GM12878 (cell line): ENCODE measurements at regions not wholly inside any gene's neighbourhood (a gene's known extent, or its start where the extent isn't known, plus 50 kb on each side); places are given as distances from the start of the nearest gene placed in this dataset.
A peak's percentile ranks its signal among the peaks of the same experiment; 100 is the strongest.

Source experiments
- ATAC-seq: fragments of 200-7000 bp; cut with Tn5 transposase; 3 replicates; pipeline ENCODE4 v1.9.1; 2020; ENCODE audit warnings: mild to moderate bottlenecking, moderate library complexity
- BruUV-seq: library from RNA; stranded (reverse); fragments of 400-500 nt; replicated peaks from 2 replicates; lab custom pipeline; 2021; lab: Mats Ljungman, UMichigan
- CTCF ChIA-PET: fragments of 300-600 bp; sonication (Branson Sonifier 250); formaldehyde crosslinking; extraction: SDS; loops from one replicate; lab custom pipeline; 2021; ENCODE audit warnings: inconsistent platforms; lab: Yijun Ruan, JAX
- POLR2A ChIA-PET: fragments of 350-600 bp; formaldehyde crosslinking; extraction: SDS; loops from one replicate; lab custom pipeline; 2021; ENCODE audit warnings: inconsistent platforms; lab: Charles Lee
- RAD21 ChIA-PET: fragments of 300-600 bp; sonication (Branson Sonifier 250); formaldehyde crosslinking; loops from one replicate; lab custom pipeline; 2023; ENCODE audit warnings: antibody characterized with exemption; ENCODE audit not compliant: unreplicated experiment; lab: Charles Lee
- SMC1A ChIA-PET: fragments of 300-600 bp; sonication (Branson Sonifier 250); formaldehyde crosslinking; loops from one replicate; lab custom pipeline; 2023; ENCODE audit not compliant: unreplicated experiment, uncharacterized antibody; lab: Charles Lee
- DNase-seq: peaks from one replicate; pipeline ENCODE4 v3.0.0-alpha.2; 2011; ENCODE audit warnings: low read depth, low spot score
- FAIRE-seq: peaks from 3 replicates; lab custom pipeline; 2011; peaks lifted over from hg19 to GRCh38; lab: Jason Lieb, UNC
- H2AFZ ChIP-seq: 2 replicates; pipeline ENCODE4 v1.6.0; 2011; ENCODE audit warnings: low read depth, low read length, control low read depth; ENCODE audit not compliant: control insufficient read depth
- H3K27ac ChIP-seq: 2 replicates; pipeline ENCODE4 v1.5.1; 2011; ENCODE audit warnings: control low read depth; ENCODE audit not compliant: control insufficient read depth, insufficient read depth
- H3K27me3 ChIP-seq, 2 experiments: replicated peaks in 1 of 2; 2 replicates each; pipeline versions ENCODE4 v1.6.0 to v1.6.1; 2011; ENCODE audit warnings: low read length in 1 of 2; ENCODE audit not compliant: control insufficient read depth in 2 of 2, insufficient read depth in 2 of 2
- H3K36me3 ChIP-seq, 2 experiments: 2 replicates each; pipeline ENCODE4 v1.5.1; 2011; ENCODE audit warnings: low read length in 1 of 2; ENCODE audit not compliant: control insufficient read depth in 2 of 2, insufficient read depth in 2 of 2
- H3K4me1 ChIP-seq: 2 replicates; pipeline ENCODE4 v1.6.1; 2011; ENCODE audit warnings: mild to moderate bottlenecking, low read length, moderate library complexity, mixed read lengths; ENCODE audit not compliant: control insufficient read depth, insufficient read depth
- H3K4me2 ChIP-seq: 2 replicates; pipeline ENCODE4 v1.6.0; 2011; ENCODE audit warnings: control low read depth; ENCODE audit not compliant: control insufficient read depth, insufficient read depth
- H3K4me3 ChIP-seq: fragments of 200-600 bp; sonication (generic); 2 replicates; pipeline ENCODE4 v1.5.1; 2016
- H3K79me2 ChIP-seq: 2 replicates; pipeline ENCODE4 v1.6.0; 2011; ENCODE audit warnings: low read length; ENCODE audit not compliant: control insufficient read depth, insufficient read depth
- H3K9ac ChIP-seq: 2 replicates; pipeline ENCODE4 v1.8.0; 2011; ENCODE audit warnings: low read length, control low read depth, mixed read lengths; ENCODE audit not compliant: control insufficient read depth, insufficient read depth
- H3K9me3 ChIP-seq: replicated peaks from 3 replicates; pipeline ENCODE4 v1.5.1; 2011; ENCODE audit warnings: mild to moderate bottlenecking, low read length; ENCODE audit not compliant: control insufficient read depth, insufficient read depth
- H4K20me1 ChIP-seq: 2 replicates; pipeline ENCODE4 v1.6.0; 2011; ENCODE audit not compliant: control insufficient read depth, insufficient read depth
- BMI1 ChIP-seq: fragments of 450-650 bp; IDR thresholded peaks from 2 replicates; pipeline ENCODE4 v1.6.1; 2016; ENCODE audit warnings: mild to moderate bottlenecking, moderate library complexity, borderline replicate concordance
- CHD4 ChIP-seq: fragments of 200-600 bp; sonication (generic); IDR thresholded peaks from 2 replicates; pipeline ENCODE4 v1.6.1; 2016; ENCODE audit warnings: mild to moderate bottlenecking
- KAT2A ChIP-seq: conservative IDR thresholded peaks from 2 replicates; pipeline ENCODE4 v1.6.1; 2011; ENCODE audit warnings: low read depth, low read length; ENCODE audit not compliant: control insufficient read depth
- MEF2A ChIP-seq: IDR thresholded peaks from 2 replicates; pipeline ENCODE4 v1.6.1; 2011; ENCODE audit warnings: low read depth, mild to moderate bottlenecking, low read length, moderate library complexity; ENCODE audit not compliant: insufficient read depth
- MYC ChIP-seq: IDR thresholded peaks from 2 replicates; pipeline ENCODE4 v1.6.1; 2011; ENCODE audit warnings: mild to moderate bottlenecking, low read length, moderate library complexity, inconsistent platforms; ENCODE audit not compliant: insufficient read depth, insufficient replicate concordance, insufficient read length, severe bottlenecking
- NR2C1 ChIP-seq: fragments of 450-650 bp; IDR thresholded peaks from 2 replicates; pipeline ENCODE4 v1.6.1; 2017; ENCODE audit warnings: antibody characterized with exemption, mild to moderate bottlenecking, moderate library complexity
- NR2F1 ChIP-seq: fragments of 450-650 bp; conservative IDR thresholded peaks from 2 replicates; pipeline ENCODE4 v1.6.1; 2017; ENCODE audit warnings: mild to moderate bottlenecking
- POLR2AphosphoS5 ChIP-seq: IDR thresholded peaks from 2 replicates; pipeline ENCODE4 v1.6.1; 2011; ENCODE audit warnings: mild to moderate bottlenecking, low read length, inconsistent platforms
- POU2F2 ChIP-seq: IDR thresholded peaks from 3 replicates; pipeline ENCODE4 v1.6.1; 2011; ENCODE audit warnings: low read depth, mild to moderate bottlenecking, low read length, borderline replicate concordance
- RUNX3 ChIP-seq: IDR thresholded peaks from 2 replicates; pipeline ENCODE4 v1.6.1; 2012; ENCODE audit warnings: low read length, inconsistent platforms
- SMARCA5 ChIP-seq: fragments of 450-650 bp; IDR thresholded peaks from 2 replicates; pipeline ENCODE4 v1.6.1; 2017; ENCODE audit warnings: mild to moderate bottlenecking
- SRF ChIP-seq, 2 experiments: IDR thresholded peaks; 2 replicates each; pipeline ENCODE4 v1.6.1; 2011; ENCODE audit warnings: low read depth in 2 of 2, low read length in 2 of 2, mild to moderate bottlenecking in 1 of 2, moderate library complexity in 1 of 2
- STAT3 ChIP-seq: IDR thresholded peaks from 2 replicates; pipeline ENCODE4 v1.6.1; 2011; ENCODE audit warnings: low read depth, low read length, improper control_type of control experiment
- SUZ12 ChIP-seq: fragments of 200-600 bp; sonication (generic); IDR thresholded peaks from one replicate; pipeline ENCODE4 v1.6.1; 2018; ENCODE audit warnings: antibody characterized with exemption, mild to moderate bottlenecking; ENCODE audit not compliant: unreplicated experiment
- TARDBP ChIP-seq: IDR thresholded peaks from 2 replicates; pipeline ENCODE4 v1.6.1; 2016; ENCODE audit warnings: borderline replicate concordance
- WGBS: methylation state at CpG from one replicate; pipeline ENCODE4 v1.1.6; 2016; ENCODE audit warnings: low lambda C conversion rate; ENCODE audit not compliant: insufficient replicate concordance, insufficient coverage; ENCODE audit errors: missing lambda C conversion rate; 5-methylcytosine and 5-hydroxymethylcytosine counted together
- in situ Hi-C: fragments of 300-500 bp; cut with MboI; formaldehyde crosslinking; loops from 9 replicates; pipeline ENCODE4 v1.14.3; 2018; ENCODE audit warnings: mixed read lengths
- intact Hi-C: fragments of 100-400 bp; cut with micrococcal nuclease; formaldehyde crosslinking; loops from one replicate; pipeline ENCODE4 v1.14.2; 2022; ENCODE audit not compliant: unreplicated experiment
- TF ChIP-seq, protein P1 (sequence below): fragments of 450-650 bp; IDR thresholded peaks from 2 replicates; pipeline ENCODE4 v1.6.1; 2017; ENCODE audit warnings: mild to moderate bottlenecking
- TF ChIP-seq, protein P2 (sequence below): fragments of 450-650 bp; IDR thresholded peaks from 2 replicates; pipeline ENCODE4 v1.6.1; 2016; ENCODE audit warnings: mild to moderate bottlenecking

DNA sequence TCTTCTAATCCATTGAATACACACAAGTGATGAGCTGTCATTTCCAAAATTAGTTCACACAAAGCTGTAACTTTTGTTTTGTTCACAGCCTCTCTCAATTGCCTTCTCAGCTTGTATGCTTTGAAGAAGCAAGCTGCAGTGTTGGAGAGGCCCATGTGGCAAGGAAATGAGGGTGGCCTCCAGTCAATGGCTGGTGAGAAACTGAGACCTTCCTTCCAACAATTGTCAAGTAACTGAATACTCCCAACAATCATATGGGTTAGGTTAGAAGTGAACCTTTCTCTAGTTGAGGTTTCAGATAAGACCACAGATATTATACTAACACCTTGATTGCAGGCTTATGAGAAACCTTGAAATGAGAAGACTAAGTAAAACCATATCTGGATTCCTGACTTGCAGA, 82.4 kb upstream of the SOX9 start:
- ChIA-PET CTCF (interaction anchor here (0.6 to 1.4 kb wide), 2 partner anchors 12 to 17 kb away, joined by 3 read pairs; no protein-coding TSS in a partner anchor), RAD21 (interaction anchor here (0.7 kb wide), 1 partner anchor 100 kb away, joined by 3 read pairs; no protein-coding TSS in a partner anchor), SMC1A (interaction anchor here (1.0 to 1.5 kb wide), 6 partner anchors 12 to 37 kb away, joined by 3 to 4 read pairs (median 3); no protein-coding TSS in a partner anchor), POLR2A (no interaction called here)
- Histone ChIP-seq H3K27ac (peak overlapping the region; percentile 5; the same call in 1 of the 2 replicates), H3K9ac (no peak overlapping the region), H3K79me2 (no peaks in the 10 kb centered on the region), H3K4me3 (no peak overlapping the region), H2AFZ (no peak overlapping the region), H3K9me3 (peaks cover 13% of the 10 kb centered on the region; the same call in 2 of the 3 replicates), H3K27me3 (no peaks in the 10 kb centered on the region), H3K4me1 (peaks cover 29% of the 10 kb centered on the region), H3K4me2 (no peak overlapping the region), H3K36me3 (no peaks in the 10 kb centered on the region), H4K20me1 (no peaks in the 10 kb centered on the region)
- TF ChIP-seq, protein P1, sequence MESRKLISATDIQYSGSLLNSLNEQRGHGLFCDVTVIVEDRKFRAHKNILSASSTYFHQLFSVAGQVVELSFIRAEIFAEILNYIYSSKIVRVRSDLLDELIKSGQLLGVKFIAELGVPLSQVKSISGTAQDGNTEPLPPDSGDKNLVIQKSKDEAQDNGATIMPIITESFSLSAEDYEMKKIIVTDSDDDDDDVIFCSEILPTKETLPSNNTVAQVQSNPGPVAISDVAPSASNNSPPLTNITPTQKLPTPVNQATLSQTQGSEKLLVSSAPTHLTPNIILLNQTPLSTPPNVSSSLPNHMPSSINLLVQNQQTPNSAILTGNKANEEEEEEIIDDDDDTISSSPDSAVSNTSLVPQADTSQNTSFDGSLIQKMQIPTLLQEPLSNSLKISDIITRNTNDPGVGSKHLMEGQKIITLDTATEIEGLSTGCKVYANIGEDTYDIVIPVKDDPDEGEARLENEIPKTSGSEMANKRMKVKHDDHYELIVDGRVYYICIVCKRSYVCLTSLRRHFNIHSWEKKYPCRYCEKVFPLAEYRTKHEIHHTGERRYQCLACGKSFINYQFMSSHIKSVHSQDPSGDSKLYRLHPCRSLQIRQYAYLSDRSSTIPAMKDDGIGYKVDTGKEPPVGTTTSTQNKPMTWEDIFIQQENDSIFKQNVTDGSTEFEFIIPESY = no peak
- TF ChIP-seq NR2F1 (no peak), POU2F2 (no peak), RUNX3 (peak; percentile 15; the same call in 1 of the 2 replicates), KAT2A (no peak)
- no TSS peak for BruUV-seq
- in situ Hi-C loops = no loop called here
- ATAC-seq (no peak; the same call in 2 of the 3 replicates), DNase-seq (no peak), FAIRE-seq (no peak)
- intact Hi-C loops = loop anchor here (10.0 kb wide), 1 partner anchor 564 kb away; no protein-coding TSS in a partner anchor

DNA sequence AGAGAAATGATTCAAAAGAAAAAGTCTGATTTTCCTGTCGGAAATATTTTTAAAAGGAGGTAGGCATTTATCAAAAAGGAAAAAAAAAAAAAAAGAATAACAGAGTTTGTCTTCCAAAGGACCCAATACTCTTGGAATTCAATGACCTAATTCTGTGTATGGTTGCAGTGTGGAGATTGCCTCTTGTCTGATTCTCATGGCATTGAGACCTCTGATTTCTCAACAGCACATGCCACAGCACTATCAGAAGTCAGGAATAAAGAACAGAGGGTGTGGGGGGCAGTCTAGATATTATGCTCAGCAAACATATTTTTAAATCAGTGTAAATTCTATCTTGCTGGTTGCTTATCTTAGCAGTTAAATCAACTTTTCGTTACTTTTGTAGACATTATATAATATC, 81.3 kb upstream of the SOX9 start:
- no peak for ATAC-seq
- no peaks in the 10 kb centered on the region for H3K36me3 ChIP-seq
- no peak overlapping the region for H3K9ac ChIP-seq
- no peaks in the 10 kb centered on the region for H4K20me1 ChIP-seq
- H2AFZ ChIP-seq = no peak overlapping the region
- DNase-seq = no peak
- in situ Hi-C loops (no loop called here), intact Hi-C loops (loop anchor here (10.0 kb wide), 1 partner anchor 565 kb away; no protein-coding TSS in a partner anchor)
- no peak overlapping the region for H3K4me2 ChIP-seq
- H3K79me2 ChIP-seq = no peaks in the 10 kb centered on the region
- peaks cover 25% of the 10 kb centered on the region for H3K4me1 ChIP-seq
- CTCF ChIA-PET = no interaction called here
- no peaks in the 10 kb centered on the region for H3K27me3 ChIP-seq
- no peak overlapping the region for H3K27ac ChIP-seq
- SMC1A ChIA-PET = interaction anchor here (1.0 to 1.5 kb wide), 8 partner anchors 10 to 212 kb away, joined by 3 to 4 read pairs (median 3); no protein-coding TSS in a partner anchor
- WGBS = 17% methylated on average over 2 of the region's 2 CpGs
- no peak overlapping the region for H3K4me3 ChIP-seq
- no TSS peak for BruUV-seq
- RAD21 ChIA-PET = interaction anchor here (0.7 to 1.0 kb wide), 2 partner anchors 10 to 38 kb away, joined by 3 to 4 read pairs; no protein-coding TSS in a partner anchor
- H3K9me3 ChIP-seq = peaks cover 13% of the 10 kb centered on the region; the same call in 2 of the 3 replicates
- POLR2A ChIA-PET = no interaction called here
- FAIRE-seq = no peak
- TF ChIP-seq POLR2AphosphoS5 (no peak), SUZ12 (no peak), TARDBP (no peak), STAT3 (no peak), BMI1 (no peak), MYC (no peak), MEF2A (no peak), NR2C1 (no peak), SRF (IDR thresholded peaks at IDR 0.05; ENCODE audit: low read depth in 2 of 2, low read length in 2 of 2) (no peak), SMARCA5 (no peak), CHD4 (no peak)
- TF ChIP-seq, protein P2, sequence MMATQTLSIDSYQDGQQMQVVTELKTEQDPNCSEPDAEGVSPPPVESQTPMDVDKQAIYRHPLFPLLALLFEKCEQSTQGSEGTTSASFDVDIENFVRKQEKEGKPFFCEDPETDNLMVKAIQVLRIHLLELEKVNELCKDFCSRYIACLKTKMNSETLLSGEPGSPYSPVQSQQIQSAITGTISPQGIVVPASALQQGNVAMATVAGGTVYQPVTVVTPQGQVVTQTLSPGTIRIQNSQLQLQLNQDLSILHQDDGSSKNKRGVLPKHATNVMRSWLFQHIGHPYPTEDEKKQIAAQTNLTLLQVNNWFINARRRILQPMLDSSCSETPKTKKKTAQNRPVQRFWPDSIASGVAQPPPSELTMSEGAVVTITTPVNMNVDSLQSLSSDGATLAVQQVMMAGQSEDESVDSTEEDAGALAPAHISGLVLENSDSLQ = no peak
